Hepatocyte (in vitro differentiated cells): ENCODE measurements at regions not wholly inside any gene's neighbourhood (a gene's known extent, or its start where the extent isn't known, plus 50 kb on each side); places are given as distances from the start of the nearest gene placed in this dataset.

Experiments used
- EZH2 ChIP-seq: fragments of 200-600 bp; sonication (generic); IDR thresholded peaks from 2 replicates; pipeline ENCODE4 v1.6.1; 2016; ENCODE audit warnings: antibody characterized with exemption, mild to moderate bottlenecking, borderline replicate concordance
- EZH2phosphoT487 ChIP-seq: fragments of 200-600 bp; sonication (generic); IDR thresholded peaks from one replicate; pipeline ENCODE4 v1.6.1; 2018; ENCODE audit warnings: antibody characterized with exemption, mild to moderate bottlenecking, low read depth, moderate library complexity; ENCODE audit not compliant: unreplicated experiment, severe bottlenecking
- TF ChIP-seq, protein P1 (sequence below): fragments of 200-600 bp; sonication (generic); IDR thresholded peaks from 2 replicates; pipeline ENCODE4 v1.5.1; 2016; ENCODE audit warnings: antibody characterized with exemption, mild to moderate bottlenecking; ENCODE audit not compliant: poor library complexity

DNA sequence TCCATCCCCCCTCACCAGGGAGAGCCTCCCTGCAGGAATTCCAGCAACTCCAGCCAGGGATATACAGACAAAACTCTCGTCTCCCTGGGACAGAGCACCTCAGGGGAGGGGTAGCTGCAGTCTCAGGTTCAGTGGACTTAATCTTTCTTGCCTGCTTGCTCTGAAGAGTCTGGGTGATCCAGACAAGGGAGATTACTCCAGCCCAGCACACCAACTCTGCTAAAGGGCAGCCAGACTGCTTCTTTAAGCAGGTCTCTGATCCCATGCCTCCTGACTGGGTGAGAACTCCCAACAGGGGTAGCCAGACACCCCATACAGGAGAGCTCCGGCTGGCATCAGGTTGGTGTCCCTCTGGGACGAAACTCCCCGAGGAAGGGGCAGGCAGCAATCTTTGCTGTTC is 888.7 kb downstream of the RAB28 start:
- TF ChIP-seq, protein P1, sequence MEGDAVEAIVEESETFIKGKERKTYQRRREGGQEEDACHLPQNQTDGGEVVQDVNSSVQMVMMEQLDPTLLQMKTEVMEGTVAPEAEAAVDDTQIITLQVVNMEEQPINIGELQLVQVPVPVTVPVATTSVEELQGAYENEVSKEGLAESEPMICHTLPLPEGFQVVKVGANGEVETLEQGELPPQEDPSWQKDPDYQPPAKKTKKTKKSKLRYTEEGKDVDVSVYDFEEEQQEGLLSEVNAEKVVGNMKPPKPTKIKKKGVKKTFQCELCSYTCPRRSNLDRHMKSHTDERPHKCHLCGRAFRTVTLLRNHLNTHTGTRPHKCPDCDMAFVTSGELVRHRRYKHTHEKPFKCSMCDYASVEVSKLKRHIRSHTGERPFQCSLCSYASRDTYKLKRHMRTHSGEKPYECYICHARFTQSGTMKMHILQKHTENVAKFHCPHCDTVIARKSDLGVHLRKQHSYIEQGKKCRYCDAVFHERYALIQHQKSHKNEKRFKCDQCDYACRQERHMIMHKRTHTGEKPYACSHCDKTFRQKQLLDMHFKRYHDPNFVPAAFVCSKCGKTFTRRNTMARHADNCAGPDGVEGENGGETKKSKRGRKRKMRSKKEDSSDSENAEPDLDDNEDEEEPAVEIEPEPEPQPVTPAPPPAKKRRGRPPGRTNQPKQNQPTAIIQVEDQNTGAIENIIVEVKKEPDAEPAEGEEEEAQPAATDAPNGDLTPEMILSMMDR, result no peak
- TF ChIP-seq EZH2 (no peak), EZH2phosphoT487 (no peak)
